Stimulated activated CD4-positive, alpha-beta T cell treated with anti-CD3 and anti-CD28 coated beads, Interleukin-2, amount 100 ng/mL, for 4 hours (primary cell): ENCODE measurements at regions not wholly inside any gene's neighbourhood (a gene's known extent, or its start where the extent isn't known, plus 50 kb on each side); places are given as distances from the start of the nearest gene placed in this dataset.
A peak's percentile ranks its signal among the peaks of the same experiment; 100 is the strongest.

Experiments
- DNase-seq: peaks from one replicate; pipeline ENCODE4 v3.0.0-alpha.2; 2020; ENCODE audit warnings: low read depth

GRCh38 chr2:64704161-64704560 is 50.4 kb upstream of the SERTAD2 start:
- DNase-seq: no peak

DNA sequence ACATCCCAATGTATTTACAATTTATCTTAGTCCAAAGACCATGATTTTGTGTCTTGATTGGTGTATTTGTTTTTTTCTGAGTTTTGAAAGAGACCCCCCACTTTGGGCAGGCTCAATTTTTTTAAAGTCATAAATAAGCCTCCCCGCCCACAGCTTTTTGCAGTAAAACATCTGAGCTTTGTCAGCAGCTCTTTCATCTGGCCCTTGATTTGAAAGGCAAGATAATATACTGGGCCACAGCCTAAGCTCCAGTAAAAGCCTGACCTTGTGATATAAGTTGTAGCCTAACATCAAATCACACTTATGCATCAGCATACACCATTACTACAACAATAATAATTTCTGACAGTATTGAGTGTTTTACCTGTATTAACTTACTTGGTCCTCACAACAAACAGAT is 51.3 kb upstream of the SERTAD2 start:
- no peak for DNase-seq

DNA sequence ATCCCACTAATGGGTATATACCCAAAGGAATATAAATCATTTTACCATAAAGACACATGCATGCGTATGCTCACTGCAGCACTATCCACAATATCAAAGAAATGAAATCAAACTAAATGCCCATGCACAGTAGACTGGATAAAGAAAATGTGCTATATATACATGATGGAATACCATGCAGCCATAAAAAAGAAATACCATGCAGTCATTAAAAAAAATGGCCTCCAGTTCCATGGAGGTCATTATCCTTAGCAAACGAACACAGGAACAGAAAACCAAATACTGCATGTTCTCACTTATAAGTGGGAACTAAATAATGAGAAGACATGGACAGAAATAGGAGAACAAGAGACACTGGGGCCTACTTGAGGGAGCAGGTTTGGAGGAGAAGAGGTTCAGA is 53.6 kb upstream of the SERTAD2 start:
- DNase-seq: no peak

DNA sequence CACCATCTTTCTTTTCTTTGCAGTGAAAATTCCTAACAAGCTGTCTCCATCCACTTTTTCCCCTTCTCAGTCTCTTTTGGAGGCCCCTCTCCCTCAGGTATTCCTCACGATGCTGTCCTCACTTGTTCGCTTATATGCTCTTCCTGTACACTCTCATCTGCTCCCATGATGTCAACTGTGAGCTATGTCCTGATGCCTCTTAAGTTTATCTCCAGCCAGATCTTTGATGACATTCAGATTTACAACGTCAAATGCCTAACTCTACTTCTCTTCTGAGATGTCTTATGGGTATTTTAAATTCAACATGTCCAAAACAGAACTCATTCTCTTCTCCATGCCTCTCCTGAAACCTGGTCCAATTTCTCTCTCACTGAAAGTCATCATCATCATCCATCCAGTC is 55.1 kb upstream of the SERTAD2 start:
- no peak for DNase-seq

DNA sequence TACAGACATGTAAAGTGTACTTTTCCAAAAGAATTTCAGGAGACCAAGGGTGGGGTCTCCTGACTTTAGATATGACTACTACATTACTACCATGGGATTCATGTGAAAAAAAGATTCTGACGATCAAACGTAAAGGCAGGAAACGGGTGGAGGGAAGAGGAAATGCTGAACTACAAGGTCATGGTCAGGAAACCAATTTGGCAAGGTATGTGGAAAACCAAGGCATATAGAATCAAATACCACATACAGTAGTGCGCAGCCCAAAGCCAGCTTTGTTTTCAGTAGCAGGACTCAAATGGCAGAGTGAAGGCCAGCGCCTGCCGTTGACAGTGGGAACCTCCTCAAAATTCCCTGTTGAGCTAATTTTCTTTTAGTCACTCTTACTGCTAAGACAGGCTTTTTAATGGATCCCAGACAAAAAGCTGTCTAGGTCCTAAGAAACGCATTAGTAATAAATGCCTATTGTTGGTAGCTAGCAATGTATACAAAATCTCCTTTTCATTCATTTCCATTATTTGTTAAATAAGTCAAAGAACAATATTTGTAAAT is 57.6 kb upstream of the SERTAD2 start:
- DNase-seq: no peak

- no peak for DNase-seq
These were observed 60.0 kb upstream of the SERTAD2 start for GRCh38 chr2:64713686-64714085.

DNA sequence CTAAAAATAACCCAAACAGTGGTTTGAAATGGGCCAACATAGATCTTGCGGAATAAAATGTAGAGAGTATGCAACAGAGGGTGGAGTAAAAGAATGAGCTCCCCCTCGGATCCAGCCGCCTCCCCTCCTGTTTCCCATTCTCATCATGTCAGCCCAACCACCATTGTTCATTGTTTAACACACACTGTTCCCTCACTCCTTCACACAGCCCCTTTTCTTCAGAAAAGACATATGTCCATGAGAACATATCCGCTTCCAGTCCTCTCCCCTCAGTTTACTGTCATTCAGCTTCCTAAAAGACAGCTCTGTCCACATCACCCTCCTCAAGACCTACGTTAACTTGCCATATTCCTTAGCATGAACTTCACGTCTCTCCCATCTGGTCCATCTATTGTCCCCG is 62.9 kb upstream of the SERTAD2 start:
- no peak for DNase-seq

DNA sequence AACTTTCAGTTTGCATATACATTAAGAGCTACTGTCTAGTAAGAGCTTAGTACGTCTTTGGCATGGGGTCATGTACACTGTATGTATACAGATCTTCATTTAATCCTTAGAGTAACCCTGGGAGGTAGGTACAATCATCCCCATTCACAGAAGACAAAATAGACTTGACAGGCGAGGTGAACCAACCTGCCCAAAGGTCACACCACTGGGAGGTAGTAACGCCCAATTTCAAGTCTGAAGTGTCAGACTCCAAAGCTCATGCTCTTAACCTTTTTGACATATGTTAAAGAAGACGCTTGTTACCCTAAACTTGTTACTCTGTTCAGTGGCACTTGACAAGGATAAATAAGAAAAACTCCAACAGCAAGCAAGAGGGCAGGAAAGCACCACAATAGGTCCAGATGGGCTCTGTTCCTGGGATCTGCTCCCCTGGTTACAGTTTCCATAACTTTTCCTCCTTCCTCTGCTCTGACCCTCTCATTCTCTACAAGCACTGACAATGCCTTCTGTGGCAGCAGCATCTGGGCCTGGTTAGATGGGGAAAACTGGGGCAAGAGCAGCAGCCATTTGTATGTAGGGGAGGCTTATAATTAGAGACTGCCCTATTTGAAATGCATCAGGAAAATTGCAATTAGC is 64.7 kb upstream of the SERTAD2 start:
- no peak for DNase-seq

- no peak for DNase-seq
These were observed 67.0 kb upstream of the SERTAD2 start for GRCh38 chr2:64720535-64721319.

GRCh38 chr2:64721320-64721623 is 67.6 kb upstream of the SERTAD2 start:
- DNase-seq: no peak

DNA sequence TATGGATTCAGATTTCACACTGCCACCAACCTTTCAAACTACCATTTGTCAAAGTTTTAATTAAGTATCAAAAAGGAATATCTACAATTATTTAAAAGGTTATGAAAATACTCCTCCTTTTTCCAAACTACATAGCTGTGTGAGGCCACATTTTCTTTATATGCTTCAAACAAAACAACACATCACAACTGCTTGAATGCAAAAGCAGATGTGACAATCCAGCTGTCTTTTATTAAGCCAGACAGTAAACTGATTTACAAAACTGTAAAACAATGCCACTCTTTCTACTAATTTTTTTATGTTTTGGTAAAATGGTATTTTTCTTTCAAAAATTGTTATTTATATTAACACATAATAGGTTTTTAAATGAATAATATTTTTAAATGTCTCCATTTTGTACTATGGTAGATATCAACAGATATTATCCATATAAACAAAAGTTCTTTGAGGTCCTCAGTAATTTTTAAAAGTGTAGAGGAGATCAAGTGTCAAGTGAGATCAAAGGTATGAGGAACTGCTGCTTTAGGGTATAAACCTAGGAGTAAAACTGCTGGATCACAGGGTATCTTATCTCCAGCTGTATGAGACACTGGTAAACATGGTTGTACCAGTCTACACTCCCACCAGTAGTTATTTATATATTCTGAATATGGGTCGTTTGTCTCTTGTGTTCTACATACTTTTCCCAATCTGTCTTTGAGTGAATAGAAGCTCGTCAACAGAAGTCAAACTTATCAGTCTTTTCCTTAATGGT is 68.8 kb upstream of the SERTAD2 start:
- DNase-seq: no peak

DNA sequence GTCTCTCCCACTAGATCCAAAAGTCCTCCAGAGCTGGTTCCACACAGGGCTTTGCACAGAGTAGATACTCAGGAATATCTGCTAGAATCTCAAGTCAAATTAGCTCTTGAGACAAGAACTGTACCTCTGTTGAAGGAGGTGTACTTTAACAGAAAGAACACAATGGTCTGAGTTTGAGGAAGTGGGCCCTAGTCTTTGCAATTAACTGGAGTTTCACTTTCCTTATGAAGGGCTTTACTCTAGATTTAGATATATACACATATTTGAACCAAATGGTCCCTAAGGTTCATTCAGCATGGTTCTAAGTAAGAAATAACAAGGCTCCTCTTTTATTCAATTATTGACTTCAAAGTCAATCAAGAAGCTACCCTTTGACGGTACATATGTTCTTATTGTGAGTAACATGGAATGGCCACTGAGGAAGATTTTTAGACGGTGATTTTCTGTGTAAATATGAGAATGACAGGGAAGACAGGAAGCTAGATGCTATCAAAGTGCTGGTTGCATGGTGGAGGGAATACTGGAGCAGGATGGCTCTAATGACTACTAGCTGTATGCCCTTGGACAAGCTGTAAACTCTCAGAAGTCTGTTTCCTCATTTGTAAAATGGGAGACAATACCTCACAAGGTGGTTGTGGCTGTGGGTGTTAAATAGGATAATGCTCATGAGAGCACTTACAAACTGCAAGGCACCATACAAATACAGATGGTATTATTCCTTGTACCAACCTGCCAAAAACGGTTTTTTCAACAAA is 73.5 kb upstream of the SERTAD2 start:
- DNase-seq: no peak

DNA sequence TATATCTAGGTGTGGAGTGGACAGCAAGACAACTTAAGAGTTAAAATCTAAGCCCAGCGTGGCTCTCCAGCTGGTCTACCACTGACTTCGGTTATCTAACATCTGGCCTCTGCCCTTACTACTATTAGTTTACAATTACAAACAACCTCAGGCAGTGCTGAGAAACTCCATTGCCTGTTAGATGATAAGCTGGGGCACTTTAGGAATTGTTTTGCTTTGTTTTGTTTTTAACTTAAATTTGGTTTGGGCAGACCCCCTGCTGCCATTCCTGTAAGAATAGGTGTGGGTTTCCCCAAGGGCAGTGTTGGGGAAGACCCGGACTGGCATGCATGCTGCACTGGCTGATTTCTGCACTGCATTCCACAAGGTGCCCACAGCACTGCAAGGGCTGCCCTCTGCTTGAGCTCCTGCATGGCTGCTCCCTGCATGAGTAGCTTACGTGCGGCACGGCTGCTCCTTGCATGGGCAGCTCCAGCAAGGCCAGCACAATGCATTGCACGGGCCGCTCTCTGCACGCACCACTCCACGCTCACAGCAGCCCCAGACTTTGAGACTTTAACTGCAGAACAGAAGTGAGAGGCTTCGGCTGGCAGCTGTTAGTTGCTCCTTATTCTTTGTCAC is 74.2 kb upstream of the SERTAD2 start:
- no peak for DNase-seq

- DNase-seq: peak; percentile 13
These were observed 77.0 kb upstream of the SERTAD2 start for GRCh38 chr2:64730551-64731262.

DNA sequence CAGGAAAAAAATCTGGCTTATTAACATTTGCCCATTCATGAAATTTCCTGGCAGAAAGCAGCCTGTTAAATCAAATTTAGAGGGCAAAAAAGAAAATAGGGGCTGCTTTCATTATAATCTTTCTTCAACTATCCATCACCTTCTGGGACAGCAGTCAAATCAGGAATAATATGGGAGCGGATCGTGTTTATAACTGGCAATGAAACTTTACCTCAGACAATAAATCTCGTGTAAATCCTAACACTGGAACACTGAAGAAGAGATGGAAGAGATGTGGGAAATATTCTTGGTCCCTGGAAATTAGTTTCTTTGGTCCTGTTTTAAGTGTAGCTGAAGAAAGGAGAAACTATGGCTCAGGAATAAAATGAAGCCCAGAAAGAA is 77.5 kb upstream of the SERTAD2 start:
- no peak for DNase-seq

GRCh38 chr2:64731746-64732145 is 78.0 kb upstream of the SERTAD2 start:
- no peak for DNase-seq

- DNase-seq: no peak
These were observed 78.4 kb upstream of the SERTAD2 start for GRCh38 chr2:64732146-64732545.

- no peak for DNase-seq
These were observed 81.8 kb upstream of the SERTAD2 start for GRCh38 chr2:64735504-64735903.

DNA sequence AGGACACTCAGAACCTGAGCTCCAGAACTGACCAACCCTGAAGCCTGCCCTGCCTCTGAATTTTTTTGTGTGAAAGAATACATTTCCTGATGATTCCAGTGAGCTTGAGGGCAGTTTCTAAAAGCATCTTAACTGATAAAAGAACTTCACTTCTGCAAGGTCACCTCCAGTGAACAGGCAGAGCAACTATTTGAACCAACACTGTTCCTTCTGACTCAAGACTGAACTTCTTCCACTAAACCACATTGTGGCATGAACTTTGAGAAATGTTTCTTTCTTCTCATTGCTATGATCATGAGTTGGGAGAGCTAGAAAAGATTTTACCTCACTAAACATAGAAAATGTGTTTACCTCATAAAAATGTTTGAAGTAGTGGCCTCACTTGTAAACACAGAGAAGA is 83.8 kb upstream of the SERTAD2 start:
- no peak for DNase-seq

DNA sequence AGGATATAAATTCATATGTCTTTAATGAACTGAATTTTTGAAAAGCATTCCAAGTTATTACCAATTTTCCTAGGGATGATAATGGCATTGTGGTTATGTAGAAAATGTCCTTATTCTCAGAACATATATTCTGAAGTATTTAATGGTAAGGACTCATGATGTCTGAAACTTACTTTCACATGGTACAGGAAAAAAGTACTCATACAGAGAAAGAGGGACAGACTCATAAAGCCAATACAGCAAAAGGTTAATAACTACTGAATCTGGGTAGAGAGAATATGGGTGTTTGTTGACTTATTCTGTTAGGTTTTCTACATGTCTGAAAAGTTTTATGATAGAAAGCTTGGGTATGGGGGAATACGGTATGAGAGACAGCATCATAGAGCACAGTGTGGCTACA is 84.3 kb upstream of the SERTAD2 start:
- no peak for DNase-seq

DNA sequence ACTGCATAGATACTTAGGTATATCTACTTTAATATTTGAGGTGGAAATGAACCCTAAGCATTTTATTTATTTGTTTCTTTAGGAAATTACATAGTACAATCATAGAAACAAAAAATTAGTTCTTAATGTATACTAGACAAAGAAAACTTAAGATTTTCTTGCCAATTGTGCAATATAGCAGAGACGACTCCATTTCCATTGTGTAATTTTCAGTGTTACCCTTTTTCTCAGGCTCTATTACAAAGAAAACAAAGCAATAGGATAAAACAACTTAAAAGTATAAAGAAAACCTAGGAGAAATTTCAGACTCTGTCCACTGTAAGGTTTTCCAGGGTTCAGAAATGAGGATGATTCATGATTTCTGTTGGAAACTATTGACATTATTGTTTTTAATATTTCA is 89.0 kb upstream of the SERTAD2 start:
- DNase-seq: no peak
